Spleen (tissue), 7 donors: ENCODE measurements at regions not wholly inside any gene's neighbourhood (a gene's known extent, or its start where the extent isn't known, plus 50 kb on each side); places are given as distances from the start of the nearest gene placed in this dataset.

Source experiments
- CTCF ChIP-seq, 11 experiments: fragments of 200-600 bp in 7 of 11; fragments of 450-650 bp in 4 of 11; sonication (generic) in 4 of 11; IDR thresholded peaks in 8 of 11; conservative IDR thresholded peaks in 3 of 11; 1 replicate in 7 of 11; 2 replicates in 4 of 11; pipeline versions ENCODE4 v1.4.0 to v1.8.0; 2016 to 2021; ENCODE audit warnings: antibody characterized with exemption in 11 of 11, inconsistent platforms in 4 of 11, mild to moderate bottlenecking in 1 of 11
- POLR2A ChIP-seq, 3 donors: fragments of 450-650 bp; IDR thresholded peaks; one replicate each; pipeline ENCODE4 v1.5.1; 2017; ENCODE audit warnings: antibody characterized with exemption in 3 of 3, mild to moderate bottlenecking in 1 of 3
- POLR2AphosphoS5 ChIP-seq, 3 donors: sonication (generic); formaldehyde crosslinking; IDR thresholded peaks; one replicate each; pipeline ENCODE4 v1.5.1; 2017; ENCODE audit warnings: antibody characterized with exemption in 3 of 3
- donor health status: DM: no; HTN: no; CAD: no; lungs with moderate emphysema.
- donor health status: DM: no; HTN: no; CAD: no.
- donor health status: DM: no; HTN: no; CAD: no.

- TF ChIP-seq CTCF (IDR thresholded peaks at IDR 0.05 in 8 of 11, conservative IDR thresholded peaks at IDR 0.05 in 3 of 11) (no peak), POLR2A (IDR thresholded peaks at IDR 0.05) (no peak), POLR2AphosphoS5 (IDR thresholded peaks at IDR 0.05) (no peak)
These were observed 59.3 kb downstream of the PHETA1 start for GRCh38 chr12:111309584-111309983.
